ENCODE measurements at regions not wholly inside any gene's neighbourhood (a gene's known extent, or its start where the extent isn't known, plus 50 kb on each side); places are given as distances from the start of the nearest gene placed in this dataset.

GRCh38 chr2:145416640-145417039 is 896.7 kb upstream of the ZEB2 start:
- no peaks in the 10 kb centered on the region for H3K4me1 ChIP-seq
- no peak overlapping the region for H3K27ac ChIP-seq
- no peaks in the 10 kb centered on the region for H3K27me3 ChIP-seq
- no peak for DNase-seq
- no peak for TF ChIP-seq POLR2A (IDR thresholded peaks at IDR 0.05)
- TF ChIP-seq CTCF (IDR thresholded peaks at IDR 0.05) = no peak
- no peaks in the 10 kb centered on the region for H3K9me3 ChIP-seq
- intact Hi-C loops (cut with DNase I; ENCODE audit: low total_unique reads) = no loop called here
- no peak overlapping the region for H3K4me3 ChIP-seq
- H3K36me3 ChIP-seq = no peaks in the 10 kb centered on the region

- Histone ChIP-seq H3K4me1 (no peaks in the 10 kb centered on the region), H3K36me3 (no peaks in the 10 kb centered on the region), H3K9me3 (no peaks in the 10 kb centered on the region), H3K4me3 (no peak overlapping the region), H3K27me3 (no peaks in the 10 kb centered on the region), H3K27ac (no peak overlapping the region)
- TF ChIP-seq CTCF (IDR thresholded peaks at IDR 0.05) (no peak), POLR2A (IDR thresholded peaks at IDR 0.05) (no peak)
- intact Hi-C loops (cut with DNase I; ENCODE audit: low total_unique reads) = no loop called here
- no peak for DNase-seq
Measured at GRCh38 chr2:145415151-145415550, 895.2 kb upstream of the ZEB2 start.

- Histone ChIP-seq H3K9me3 (no peaks in the 10 kb centered on the region), H3K4me3 (no peak overlapping the region), H3K27me3 (no peaks in the 10 kb centered on the region), H3K27ac (no peak overlapping the region), H3K36me3 (no peaks in the 10 kb centered on the region), H3K4me1 (no peaks in the 10 kb centered on the region)
- intact Hi-C loops (cut with DNase I; ENCODE audit: low total_unique reads) = no loop called here
- TF ChIP-seq CTCF (IDR thresholded peaks at IDR 0.05) (no peak), POLR2A (IDR thresholded peaks at IDR 0.05) (no peak)
- DNase-seq = no peak
Measured at GRCh38 chr2:145413261-145414030, 893.5 kb upstream of the ZEB2 start.

- H3K4me1 ChIP-seq = no peaks in the 10 kb centered on the region
- no peak overlapping the region for H3K27ac ChIP-seq
- no peaks in the 10 kb centered on the region for H3K36me3 ChIP-seq
- no peaks in the 10 kb centered on the region for H3K9me3 ChIP-seq
- intact Hi-C loops (cut with DNase I; ENCODE audit: low total_unique reads) = no loop called here
- no peak for DNase-seq
- H3K27me3 ChIP-seq = no peaks in the 10 kb centered on the region
- TF ChIP-seq POLR2A (IDR thresholded peaks at IDR 0.05) (no peak), CTCF (IDR thresholded peaks at IDR 0.05) (no peak)
- no peak overlapping the region for H3K4me3 ChIP-seq
Measured at GRCh38 chr2:145412155-145412554, 892.2 kb upstream of the ZEB2 start.

GRCh38 chr2:145411493-145411892 is 891.6 kb upstream of the ZEB2 start:
- Histone ChIP-seq H3K9me3 (no peaks in the 10 kb centered on the region), H3K36me3 (no peaks in the 10 kb centered on the region), H3K27me3 (no peaks in the 10 kb centered on the region), H3K27ac (no peak overlapping the region), H3K4me3 (no peak overlapping the region), H3K4me1 (no peaks in the 10 kb centered on the region)
- no peak for DNase-seq
- intact Hi-C loops (cut with DNase I; ENCODE audit: low total_unique reads) = no loop called here
- TF ChIP-seq POLR2A (IDR thresholded peaks at IDR 0.05) (no peak), CTCF (IDR thresholded peaks at IDR 0.05) (no peak)

Measured in uterus (tissue), 3 donors.